ENCODE measurements at regions not wholly inside any gene's neighbourhood (a gene's known extent, or its start where the extent isn't known, plus 50 kb on each side); places are given as distances from the start of the nearest gene placed in this dataset.

DNA sequence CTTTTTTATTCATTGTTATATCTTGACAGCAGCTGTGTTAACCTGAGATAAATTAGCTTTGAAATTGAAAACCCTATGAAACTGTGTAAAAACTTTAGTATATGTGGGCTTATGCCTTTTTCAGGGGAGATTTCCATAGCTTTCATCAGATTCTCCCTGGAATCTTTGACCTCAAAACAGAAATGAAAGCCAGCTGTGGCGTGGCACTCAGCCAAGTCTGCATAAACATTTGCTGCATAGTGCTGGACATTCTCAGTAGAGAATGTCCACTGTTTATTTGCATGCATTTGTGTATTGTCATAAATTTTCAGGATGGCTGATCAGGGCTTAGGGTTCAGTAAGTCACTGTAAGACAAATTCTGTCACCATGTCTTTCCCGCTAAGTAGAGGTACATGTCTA is 115.3 kb upstream of the NAP1L1 start:
- no peak overlapping the region for H3K9ac ChIP-seq (ENCODE audit: insufficient read length)
- DNase-seq (ENCODE audit: low read depth, low spot score): no peak
- H3K36me3 ChIP-seq (ENCODE audit: insufficient read depth, low read length): no peaks in the 10 kb centered on the region
- no peak overlapping the region for H3K27ac ChIP-seq
- H3K4me3 ChIP-seq: no peak overlapping the region
- TF ChIP-seq EZH2 (IDR thresholded peaks at IDR 0.05) (no peak), FOXP2 (optimal IDR thresholded peaks at IDR 0.05; ENCODE audit: control extremely low read depth, extremely low read length, insufficient read depth) (no peak), POLR2AphosphoS5 (IDR thresholded peaks at IDR 0.05; ENCODE audit: borderline replicate concordance, low read depth, low read length) (no peak)
- no peaks in the 10 kb centered on the region for H3K9me3 ChIP-seq (ENCODE audit: low read depth, low read length)

- TF ChIP-seq FOXP2 (optimal IDR thresholded peaks at IDR 0.05; ENCODE audit: control extremely low read depth, extremely low read length, insufficient read depth): no peak
- no peak for TF ChIP-seq EZH2 (IDR thresholded peaks at IDR 0.05)
- no peak for TF ChIP-seq POLR2AphosphoS5 (IDR thresholded peaks at IDR 0.05; ENCODE audit: borderline replicate concordance, low read depth, low read length)
- Histone ChIP-seq H3K27ac (no peak overlapping the region), H3K4me3 (no peak overlapping the region), H3K36me3 (ENCODE audit: insufficient read depth, low read length) (no peaks in the 10 kb centered on the region), H3K9ac (ENCODE audit: insufficient read length) (no peak overlapping the region), H3K9me3 (ENCODE audit: low read depth, low read length) (no peaks in the 10 kb centered on the region)
- DNase-seq (ENCODE audit: low read depth, low spot score): no peak
Measured at GRCh38 chr12:76198839-76199238, 114.4 kb upstream of the NAP1L1 start.

GRCh38 chr12:76197283-76197682 is 112.8 kb upstream of the NAP1L1 start:
- TF ChIP-seq EZH2 (IDR thresholded peaks at IDR 0.05): no peak
- no peak for TF ChIP-seq POLR2AphosphoS5 (IDR thresholded peaks at IDR 0.05; ENCODE audit: borderline replicate concordance, low read depth, low read length)
- TF ChIP-seq FOXP2 (optimal IDR thresholded peaks at IDR 0.05; ENCODE audit: control extremely low read depth, extremely low read length, insufficient read depth): no peak
- DNase-seq (ENCODE audit: low read depth, low spot score): no peak

DNA sequence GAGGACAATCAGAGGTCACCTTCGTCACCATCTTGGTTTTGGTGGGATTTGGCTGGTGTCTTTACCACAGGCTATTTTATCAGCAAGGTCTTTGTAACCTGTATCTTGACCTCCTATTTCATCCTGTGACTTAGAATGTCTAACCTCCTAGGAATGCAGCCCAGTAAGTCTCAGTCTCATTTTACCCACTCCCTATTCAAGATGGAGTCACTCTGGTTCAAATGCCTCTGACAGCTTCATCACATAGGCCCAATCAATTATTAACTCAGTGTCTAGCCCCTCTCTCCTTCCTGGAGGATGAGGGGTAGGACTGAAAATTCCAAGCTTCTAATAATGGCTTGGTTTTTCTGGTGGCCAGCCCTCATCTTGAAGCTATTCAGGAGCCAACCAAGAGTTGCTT is 111.4 kb upstream of the NAP1L1 start:
- H3K36me3 ChIP-seq (ENCODE audit: insufficient read depth, low read length): no peaks in the 10 kb centered on the region
- no peaks in the 10 kb centered on the region for H3K9me3 ChIP-seq (ENCODE audit: low read depth, low read length)
- H3K9ac ChIP-seq (ENCODE audit: insufficient read length): no peak overlapping the region
- H3K4me3 ChIP-seq: no peak overlapping the region
- no peak for DNase-seq (ENCODE audit: low read depth, low spot score)
- TF ChIP-seq POLR2AphosphoS5 (IDR thresholded peaks at IDR 0.05; ENCODE audit: borderline replicate concordance, low read depth, low read length) (no peak), FOXP2 (optimal IDR thresholded peaks at IDR 0.05; ENCODE audit: control extremely low read depth, extremely low read length, insufficient read depth) (no peak), EZH2 (IDR thresholded peaks at IDR 0.05) (no peak)
- no peak overlapping the region for H3K27ac ChIP-seq

More at GRCh38 chr12:76197283-76197682, 112.8 kb upstream of the NAP1L1 start:
- Histone ChIP-seq H3K4me3 (no peak overlapping the region), H3K27ac (no peak overlapping the region), H3K9ac (ENCODE audit: insufficient read length) (no peak overlapping the region), H3K9me3 (ENCODE audit: low read depth, low read length) (no peaks in the 10 kb centered on the region), H3K36me3 (ENCODE audit: insufficient read depth, low read length) (no peaks in the 10 kb centered on the region)

DNA sequence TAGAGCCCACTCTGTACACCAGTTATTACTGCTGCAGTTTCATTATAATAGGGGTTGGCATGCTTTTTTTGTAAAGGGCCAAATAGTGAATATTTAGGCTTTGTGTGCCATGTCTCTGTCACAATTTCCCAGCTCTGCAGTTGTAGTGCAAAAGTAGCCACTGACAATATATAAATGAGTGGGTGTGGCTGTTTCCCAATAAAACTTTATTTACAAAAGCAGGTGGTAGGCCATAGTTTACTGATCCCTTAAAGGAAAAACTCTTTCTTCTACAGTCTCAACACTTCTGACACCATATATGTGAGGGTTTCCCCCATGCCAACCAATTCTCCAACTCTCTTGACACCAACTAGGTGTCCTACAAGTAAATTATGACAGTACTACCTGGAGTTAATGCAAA is 110.2 kb upstream of the NAP1L1 start:
- Histone ChIP-seq H3K27ac (no peak overlapping the region), H3K4me3 (no peak overlapping the region)

DNA sequence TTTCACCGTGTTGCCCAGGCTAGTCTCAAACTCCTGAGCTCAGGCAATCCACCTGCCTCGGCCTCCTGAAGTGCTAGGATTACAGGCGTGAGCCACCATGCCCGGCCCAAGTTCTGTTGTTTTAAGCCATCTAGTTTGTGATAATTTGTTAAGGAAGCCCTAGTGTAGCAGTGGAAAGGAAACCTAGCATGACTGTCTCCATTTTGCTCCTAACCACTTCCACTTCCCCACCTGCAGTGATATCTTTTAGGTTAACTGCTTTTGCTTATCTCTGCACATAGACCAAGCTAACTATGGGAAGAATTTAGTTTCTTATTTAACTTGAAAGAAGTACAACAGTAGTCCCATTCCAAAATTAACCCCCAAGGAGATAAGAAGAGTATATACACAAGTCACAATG is 109.5 kb upstream of the NAP1L1 start:
- Histone ChIP-seq H3K4me3 (no peak overlapping the region), H3K9ac (ENCODE audit: insufficient read length) (no peak overlapping the region), H3K27ac (no peak overlapping the region), H3K9me3 (ENCODE audit: low read depth, low read length) (no peaks in the 10 kb centered on the region), H3K36me3 (ENCODE audit: insufficient read depth, low read length) (no peaks in the 10 kb centered on the region)
- TF ChIP-seq FOXP2 (optimal IDR thresholded peaks at IDR 0.05; ENCODE audit: control extremely low read depth, extremely low read length, insufficient read depth): no peak
- no peak for TF ChIP-seq POLR2AphosphoS5 (IDR thresholded peaks at IDR 0.05; ENCODE audit: borderline replicate concordance, low read depth, low read length)
- no peak for TF ChIP-seq EZH2 (IDR thresholded peaks at IDR 0.05)
- DNase-seq (ENCODE audit: low read depth, low spot score): no peak

More for the DNA sequence above, 110.2 kb upstream of the NAP1L1 start:
- Histone ChIP-seq H3K36me3 (ENCODE audit: insufficient read depth, low read length) (no peaks in the 10 kb centered on the region), H3K9me3 (ENCODE audit: low read depth, low read length) (no peaks in the 10 kb centered on the region), H3K9ac (ENCODE audit: insufficient read length) (no peak overlapping the region)
- no peak for DNase-seq (ENCODE audit: low read depth, low spot score)
- TF ChIP-seq EZH2 (IDR thresholded peaks at IDR 0.05): no peak
- TF ChIP-seq FOXP2 (optimal IDR thresholded peaks at IDR 0.05; ENCODE audit: control extremely low read depth, extremely low read length, insufficient read depth): no peak
- TF ChIP-seq POLR2AphosphoS5 (IDR thresholded peaks at IDR 0.05; ENCODE audit: borderline replicate concordance, low read depth, low read length): no peak

GRCh38 chr12:76192416-76192815 is 107.9 kb upstream of the NAP1L1 start:
- no peak overlapping the region for H3K9ac ChIP-seq (ENCODE audit: insufficient read length)
- no peaks in the 10 kb centered on the region for H3K36me3 ChIP-seq (ENCODE audit: insufficient read depth, low read length)
- TF ChIP-seq POLR2AphosphoS5 (IDR thresholded peaks at IDR 0.05; ENCODE audit: borderline replicate concordance, low read depth, low read length) (no peak), FOXP2 (optimal IDR thresholded peaks at IDR 0.05; ENCODE audit: control extremely low read depth, extremely low read length, insufficient read depth) (no peak), EZH2 (IDR thresholded peaks at IDR 0.05) (no peak)
- H3K27ac ChIP-seq: no peak overlapping the region
- H3K4me3 ChIP-seq: no peak overlapping the region
- no peaks in the 10 kb centered on the region for H3K9me3 ChIP-seq (ENCODE audit: low read depth, low read length)
- no peak for DNase-seq (ENCODE audit: low read depth, low spot score)

DNA sequence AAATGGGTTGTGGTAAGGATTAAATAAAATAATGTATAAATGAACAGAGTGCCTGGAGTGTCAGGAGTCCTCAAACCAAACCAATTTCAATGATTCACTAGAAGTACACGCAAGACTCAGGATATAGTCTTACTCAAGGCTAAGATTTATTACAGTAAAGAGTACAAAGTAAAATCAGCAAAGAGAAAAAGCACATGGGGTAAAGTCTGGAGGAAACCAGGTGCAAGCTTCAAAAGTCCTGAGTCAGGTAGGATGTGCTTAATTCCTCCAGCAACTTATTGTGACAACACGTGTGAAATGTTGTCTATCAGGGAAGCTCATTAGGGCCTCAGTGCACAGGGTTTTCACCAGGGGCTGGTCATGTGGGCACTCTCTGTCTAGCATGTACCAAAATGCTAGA is 105.8 kb upstream of the NAP1L1 start:
- no peak overlapping the region for H3K4me3 ChIP-seq
- H3K36me3 ChIP-seq (ENCODE audit: insufficient read depth, low read length): no peaks in the 10 kb centered on the region
- no peak for TF ChIP-seq FOXP2 (optimal IDR thresholded peaks at IDR 0.05; ENCODE audit: control extremely low read depth, extremely low read length, insufficient read depth)
- TF ChIP-seq EZH2 (IDR thresholded peaks at IDR 0.05): no peak
- TF ChIP-seq POLR2AphosphoS5 (IDR thresholded peaks at IDR 0.05; ENCODE audit: borderline replicate concordance, low read depth, low read length): no peak
- no peak for DNase-seq (ENCODE audit: low read depth, low spot score)
- H3K9me3 ChIP-seq (ENCODE audit: low read depth, low read length): no peaks in the 10 kb centered on the region
- H3K27ac ChIP-seq: no peak overlapping the region
- H3K9ac ChIP-seq (ENCODE audit: insufficient read length): no peak overlapping the region

- TF ChIP-seq FOXP2 (optimal IDR thresholded peaks at IDR 0.05; ENCODE audit: control extremely low read depth, extremely low read length, insufficient read depth) (no peak), POLR2AphosphoS5 (IDR thresholded peaks at IDR 0.05; ENCODE audit: borderline replicate concordance, low read depth, low read length) (no peak), EZH2 (IDR thresholded peaks at IDR 0.05) (no peak)
Measured at GRCh38 chr12:76189851-76190250, 105.4 kb upstream of the NAP1L1 start.

More at GRCh38 chr12:76189851-76190250, 105.4 kb upstream of the NAP1L1 start:
- H3K4me3 ChIP-seq: no peak overlapping the region
- H3K27ac ChIP-seq: no peak overlapping the region
- DNase-seq (ENCODE audit: low read depth, low spot score): no peak
- no peaks in the 10 kb centered on the region for H3K36me3 ChIP-seq (ENCODE audit: insufficient read depth, low read length)
- no peak overlapping the region for H3K9ac ChIP-seq (ENCODE audit: insufficient read length)
- no peaks in the 10 kb centered on the region for H3K9me3 ChIP-seq (ENCODE audit: low read depth, low read length)
